Dedifferentiated amniotic fluid mesenchymal stem cell (primary cell): ENCODE measurements at regions not wholly inside any gene's neighbourhood (a gene's known extent, or its start where the extent isn't known, plus 50 kb on each side); places are given as distances from the start of the nearest gene placed in this dataset.

Source experiments
- DNase-seq: peaks from one replicate; pipeline ENCODE4 v3.0.0-alpha.2; 2016; ENCODE audit errors: extremely low spot score

GRCh38 chr14:98543074-98543473, 728.9 kb downstream of the BCL11B start:
- no peak for DNase-seq

DNA sequence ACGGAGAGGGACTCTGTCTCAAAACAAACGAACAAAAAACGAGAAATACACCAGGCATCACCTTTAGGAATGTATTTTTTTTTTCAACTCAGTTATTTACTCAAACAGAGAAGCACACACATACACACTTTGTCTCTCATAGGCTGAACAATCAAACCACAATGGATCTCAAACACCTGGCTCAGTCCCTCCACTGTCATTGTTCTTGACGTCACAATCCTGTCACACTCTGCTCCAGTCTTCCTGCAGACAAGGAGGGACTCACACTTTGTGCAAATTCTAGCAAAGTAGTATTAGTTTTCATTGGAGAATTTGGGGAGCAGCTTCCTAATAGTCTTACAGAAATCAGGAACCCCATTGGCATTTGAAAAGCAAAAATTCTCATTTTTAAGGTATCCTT, 727.8 kb downstream of the BCL11B start:
- DNase-seq = no peak

GRCh38 chr14:98545181-98545580, 726.8 kb downstream of the BCL11B start:
- DNase-seq = no peak

DNA sequence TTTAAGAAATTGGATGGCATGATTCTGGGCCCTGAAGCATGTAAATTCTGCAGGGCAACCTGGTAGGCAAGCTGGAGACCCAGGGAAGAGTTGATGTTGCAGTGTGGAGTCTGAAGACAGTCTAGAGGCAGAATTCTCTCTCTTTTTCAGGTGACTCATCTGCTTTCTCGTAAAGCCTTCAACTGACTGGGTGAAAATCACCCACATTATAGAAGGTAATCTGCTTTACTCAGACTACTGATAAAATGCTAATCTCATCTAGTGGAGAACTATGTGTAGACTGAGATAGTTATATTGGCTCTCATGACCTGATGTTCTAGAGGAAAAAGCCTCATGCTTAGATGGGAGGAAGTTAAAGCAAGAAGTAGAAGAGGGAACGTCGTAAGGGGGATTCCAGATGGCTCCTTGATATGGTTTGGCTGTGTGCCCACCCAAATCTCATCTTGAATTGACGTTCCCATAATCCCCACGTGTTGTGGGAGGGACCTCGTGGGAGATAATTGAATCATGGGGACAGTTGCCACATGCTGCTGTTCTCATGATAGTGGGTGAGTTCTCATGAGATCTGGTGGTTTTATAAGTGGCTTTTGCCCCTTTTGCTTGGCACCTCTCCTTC, 723.8 kb downstream of the BCL11B start:
- no peak for DNase-seq

- no peak for DNase-seq
Measured at GRCh38 chr14:98551028-98551427, 721.0 kb downstream of the BCL11B start.

- DNase-seq = no peak
Measured at GRCh38 chr14:98555440-98555839, 716.6 kb downstream of the BCL11B start.

- DNase-seq = no peak
Measured at GRCh38 chr14:98564006-98564405, 708.0 kb downstream of the BCL11B start.

DNA sequence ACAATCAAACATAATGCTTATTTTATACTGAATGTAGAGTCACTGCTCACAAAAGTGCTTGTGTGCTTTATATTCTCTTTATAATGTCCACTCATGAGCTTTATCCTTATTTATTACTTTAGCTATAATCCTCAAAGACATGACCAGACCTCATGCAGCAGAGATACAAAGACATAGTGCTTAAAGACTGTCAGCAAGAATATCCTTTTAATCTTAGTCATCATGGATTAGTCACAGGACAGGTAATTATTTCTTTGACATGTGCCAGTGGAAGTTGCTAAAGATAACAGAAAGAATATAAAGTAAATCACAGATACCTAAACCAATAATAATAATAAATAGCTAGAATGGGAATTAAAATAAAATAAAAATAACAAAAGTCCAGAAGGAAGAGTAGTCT, 707.5 kb downstream of the BCL11B start:
- DNase-seq = no peak

DNA sequence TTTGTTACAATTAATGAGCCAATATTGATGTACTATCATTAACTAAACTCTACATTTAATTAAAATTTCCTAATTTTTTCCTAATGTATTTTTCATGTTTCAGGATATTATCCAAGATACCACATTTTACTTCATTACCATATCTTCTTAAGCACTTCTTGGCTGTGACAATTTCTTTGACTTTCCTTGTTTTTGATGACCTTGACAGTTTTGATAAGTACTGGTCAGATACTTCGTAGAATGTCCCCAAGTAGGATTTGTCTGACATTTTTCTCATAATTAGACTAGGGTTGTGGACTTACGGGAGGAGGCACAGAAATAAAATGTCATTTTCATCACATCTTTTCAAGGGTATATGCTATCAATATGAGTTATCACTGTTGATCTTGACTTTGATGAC, 700.9 kb downstream of the BCL11B start:
- DNase-seq = no peak

DNA sequence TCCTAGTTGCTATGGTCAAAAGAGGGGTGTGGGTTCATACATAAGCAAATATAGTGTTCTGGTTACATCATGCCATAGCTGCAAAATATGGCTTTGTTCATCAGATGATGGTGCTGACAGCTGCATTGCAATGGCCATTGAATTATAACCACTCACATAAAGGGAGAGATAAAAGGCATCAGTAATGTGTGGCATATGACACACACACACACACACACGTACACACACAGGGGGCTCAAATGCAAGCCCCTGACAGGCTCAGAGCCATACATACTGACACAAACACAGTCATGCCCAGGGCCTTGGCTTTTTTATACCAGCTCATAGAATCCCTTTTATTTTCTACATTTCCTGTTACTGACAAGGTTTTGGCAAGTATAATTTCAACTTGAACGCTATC, 698.9 kb downstream of the BCL11B start:
- DNase-seq = no peak

GRCh38 chr14:98576463-98576862, 695.5 kb downstream of the BCL11B start:
- no peak for DNase-seq

DNA sequence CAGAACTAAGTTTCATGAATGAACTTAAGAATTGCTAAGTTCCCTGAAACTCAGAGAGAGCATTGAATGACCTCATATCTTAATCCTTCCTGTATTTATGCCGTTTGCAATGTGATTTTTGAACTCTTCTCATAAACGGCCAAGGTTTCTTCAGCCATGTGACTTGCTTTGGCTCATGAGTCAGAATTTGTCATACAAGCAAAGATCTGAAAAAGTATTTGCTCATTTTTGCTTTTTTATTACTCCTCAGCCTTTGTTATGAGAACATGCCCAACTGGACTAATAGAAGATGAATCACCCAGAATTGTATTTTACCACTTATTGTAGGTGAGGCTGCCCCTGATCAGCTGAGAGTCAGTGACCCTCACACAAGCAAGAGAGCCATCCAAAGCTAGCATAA, 693.8 kb downstream of the BCL11B start:
- DNase-seq = no peak

GRCh38 chr14:98579140-98579539, 692.9 kb downstream of the BCL11B start:
- no peak for DNase-seq

- DNase-seq = no peak
Measured at GRCh38 chr14:98580131-98580678, 691.8 kb downstream of the BCL11B start.

DNA sequence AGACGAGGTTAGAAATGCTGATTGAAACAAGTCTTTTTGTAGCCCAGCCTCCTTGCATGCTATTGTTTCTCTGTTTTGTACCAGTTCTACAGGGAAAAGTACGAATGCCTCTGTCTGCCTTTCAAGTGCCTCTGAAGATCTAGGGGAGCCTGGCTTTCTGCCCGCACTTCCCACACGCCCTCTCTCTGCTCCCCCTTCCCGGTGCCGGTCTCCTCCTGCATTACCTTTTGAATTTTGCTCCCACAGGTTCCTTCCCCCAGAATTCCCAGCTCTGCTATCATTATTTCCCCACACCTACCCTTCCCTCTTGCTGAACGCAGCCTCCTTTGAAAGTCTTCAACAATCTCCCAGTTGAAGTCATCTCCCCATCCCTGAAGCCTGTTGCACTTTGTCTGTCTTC, 689.7 kb downstream of the BCL11B start:
- DNase-seq = no peak

DNA sequence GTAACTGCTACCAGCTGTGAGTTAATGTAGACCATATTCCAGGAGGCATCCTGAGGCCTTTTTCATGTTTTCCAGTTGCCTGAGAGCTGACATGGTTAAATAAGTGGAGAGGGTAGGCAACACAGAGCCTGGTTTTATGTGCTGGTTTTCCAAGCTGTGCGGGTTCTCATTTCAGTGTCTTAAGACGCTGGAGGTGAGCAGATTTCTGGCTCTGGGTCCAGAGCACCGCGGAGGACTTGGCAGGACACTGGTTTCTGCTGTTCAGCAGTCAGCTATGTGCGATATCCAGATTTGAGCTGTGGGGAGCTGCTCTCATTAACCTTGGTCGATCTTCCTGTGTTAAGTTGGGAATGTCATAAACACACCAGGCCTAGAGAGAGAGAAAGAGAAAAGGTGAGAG, 680.8 kb downstream of the BCL11B start:
- no peak for DNase-seq

- DNase-seq = no peak
Measured at GRCh38 chr14:98592611-98593170, 679.3 kb downstream of the BCL11B start.

DNA sequence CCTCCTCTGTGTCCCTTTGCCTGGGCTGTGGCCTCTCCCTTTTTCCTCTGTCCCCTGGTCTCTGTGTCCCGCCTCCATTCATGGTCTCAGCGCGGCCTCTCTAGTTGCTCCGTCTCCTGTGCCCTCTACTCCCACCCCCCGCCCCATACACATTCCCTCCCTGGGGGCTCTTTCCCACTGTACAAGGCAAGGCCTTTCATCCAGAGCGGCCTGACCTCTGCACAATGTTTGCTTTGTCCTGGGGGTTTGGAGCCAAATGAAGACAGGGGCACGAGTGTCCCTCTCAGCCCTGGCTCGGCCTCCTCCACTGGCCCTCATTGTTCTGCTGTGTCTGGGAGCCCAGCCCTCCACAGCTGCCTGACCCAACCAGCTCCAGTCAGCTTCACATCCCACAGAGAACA, 678.6 kb downstream of the BCL11B start:
- no peak for DNase-seq

DNA sequence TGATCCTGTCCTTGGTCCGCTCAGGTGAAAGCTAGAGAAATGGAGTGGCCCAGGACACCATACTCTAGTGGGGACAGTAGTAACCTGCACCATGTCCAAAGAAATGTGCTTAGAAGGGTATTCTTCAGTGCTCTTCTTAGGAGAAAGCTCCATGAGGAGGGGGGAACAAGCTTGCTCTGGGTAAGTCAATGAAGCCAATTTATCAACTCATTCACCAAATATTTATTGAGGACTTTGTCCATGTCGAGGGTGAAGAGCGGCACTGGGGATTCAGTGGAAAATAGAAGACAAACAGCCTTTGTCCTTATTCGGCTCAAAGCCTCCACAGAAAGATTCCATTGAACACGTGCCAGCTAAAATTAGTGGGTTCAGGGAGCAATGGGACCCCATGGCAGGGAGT, 677.8 kb downstream of the BCL11B start:
- DNase-seq = no peak

DNA sequence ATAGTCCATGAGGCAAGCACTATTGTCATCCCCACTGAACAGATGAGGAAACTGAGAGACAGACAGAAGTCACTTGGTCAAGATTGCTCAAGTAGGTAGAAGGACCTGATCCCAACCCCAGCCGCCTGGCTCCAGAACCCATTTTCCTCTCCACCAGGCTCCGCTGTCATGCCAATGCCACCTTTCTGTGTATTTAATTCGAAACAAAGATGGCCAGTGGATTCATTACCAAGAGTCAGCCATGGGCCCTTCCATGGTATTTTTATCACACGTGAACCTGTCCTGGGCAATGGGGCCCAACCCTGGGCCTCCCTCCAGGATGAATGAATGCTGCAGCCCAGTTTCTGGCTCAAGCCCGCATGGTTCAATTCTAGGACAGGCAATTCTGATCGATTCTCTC, 673.4 kb downstream of the BCL11B start:
- no peak for DNase-seq

DNA sequence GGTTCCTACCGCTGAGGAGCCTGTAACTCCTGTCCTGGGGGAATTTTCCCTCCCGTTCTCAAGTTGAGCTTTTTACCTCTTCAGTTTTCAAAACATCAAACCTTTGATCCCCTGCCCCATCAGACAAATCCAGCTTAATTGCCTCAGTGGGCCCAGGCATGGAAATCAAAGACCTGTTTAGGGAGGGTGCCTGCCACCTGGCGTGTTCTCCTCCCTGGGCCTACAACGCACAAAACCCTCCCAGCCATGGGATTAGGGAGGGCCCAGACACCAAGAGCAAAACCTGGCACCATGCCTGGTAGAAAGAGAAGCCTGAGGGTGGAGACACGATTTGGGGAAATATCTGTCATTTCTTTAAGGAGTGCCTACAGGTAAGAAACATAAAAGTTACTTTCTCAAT, 672.9 kb downstream of the BCL11B start:
- DNase-seq = no peak

DNA sequence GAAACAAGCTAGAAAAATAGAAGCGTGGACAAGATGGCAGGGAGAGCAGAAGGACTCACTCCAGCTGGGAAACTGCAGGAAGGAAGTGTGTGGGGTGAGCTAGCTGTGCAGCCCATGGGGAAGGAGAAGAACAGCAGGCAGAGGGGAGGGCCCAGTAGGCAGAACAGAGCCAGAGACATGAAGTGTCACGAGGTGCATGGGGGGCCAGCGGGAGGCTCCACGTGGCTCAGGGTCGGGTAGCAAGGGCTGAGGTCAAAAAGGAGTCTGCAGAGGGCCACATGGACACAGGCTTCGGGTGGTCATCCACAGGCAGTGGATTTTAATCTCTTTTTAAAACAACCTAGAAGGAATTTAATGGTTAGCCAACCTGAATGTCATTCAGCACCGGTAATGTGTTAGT, 669.0 kb downstream of the BCL11B start:
- no peak for DNase-seq

GRCh38 chr14:98605043-98605442, 667.0 kb downstream of the BCL11B start:
- no peak for DNase-seq
